K562 (cell line): ENCODE measurements at regions not wholly inside any gene's neighbourhood (a gene's known extent, or its start where the extent isn't known, plus 50 kb on each side); places are given as distances from the start of the nearest gene placed in this dataset.

Source experiments
- ATAC-seq: fragments of 200-7000 bp; cut with Tn5 transposase; 3 replicates; pipeline ENCODE4 v1.9.1; 2020; ENCODE audit warnings: moderate library complexity
- BruUV-seq: library from RNA; stranded (reverse); fragments of 400-500 nt; replicated peaks from 2 replicates; lab custom pipeline; 2021; lab: Mats Ljungman, UMichigan
- CTCF ChIA-PET: fragments of 300-600 bp; formaldehyde crosslinking; extraction: SDS; loops from one replicate; lab custom pipeline; 2021; ENCODE audit warnings: low intra/inter-chr PET ratio; lab: Yijun Ruan, JAX
- POLR2A ChIA-PET: fragments of 300-600, 350-650 bp; sonication (Branson Sonifier 250); formaldehyde crosslinking; extraction: SDS; loops from one replicate; lab custom pipeline; 2021; ENCODE audit warnings: antibody characterized with exemption, inconsistent platforms; lab: Yijun Ruan, JAX
- DNase-seq, 4 experiments: peaks; one replicate each; pipeline versions ENCODE4 v3.0.0 to v3.0.0-alpha.2; 2011 to 2018; ENCODE audit warnings: low spot score in 3 of 4, mixed read lengths in 3 of 4; ENCODE audit errors: extremely low read depth in 1 of 4
- FAIRE-seq: peaks from 2 replicates; lab custom pipeline; 2011; peaks lifted over from hg19 to GRCh38; lab: Jason Lieb, UNC
- H2AFZ ChIP-seq: 2 replicates; pipeline ENCODE4 v1.6.0; 2011; ENCODE audit warnings: low read depth, low read length, control low read depth, inconsistent platforms
- H3K27ac ChIP-seq: fragments of 200-600 bp; 3 replicates; pipeline ENCODE4 v1.8.0; 2011; ENCODE audit warnings: low read depth, mild to moderate bottlenecking, control low read depth, inconsistent platforms, low read length, moderate library complexity, mixed read lengths; ENCODE audit errors: extremely low read depth
- H3K27me3 ChIP-seq, 2 experiments: fragments of 300-600 bp in 1 of 2; 2 replicates in 1 of 2; 3 replicates in 1 of 2; pipeline versions ENCODE4 v1.6.0 to v1.8.0; 2011; ENCODE audit warnings: inconsistent platforms in 2 of 2, low read length in 2 of 2, mild to moderate bottlenecking in 1 of 2, mixed read lengths in 1 of 2, moderate library complexity in 1 of 2; ENCODE audit not compliant: control insufficient read depth in 2 of 2, insufficient read depth in 2 of 2
- H3K36me3 ChIP-seq: fragments of 300-600 bp; 3 replicates; pipeline ENCODE4 v1.8.0; 2011; ENCODE audit warnings: mild to moderate bottlenecking, low read length, inconsistent platforms; ENCODE audit not compliant: control insufficient read depth, insufficient read depth
- H3K4me1 ChIP-seq, 2 experiments: fragments of 200-600 bp in 1 of 2; replicated peaks in 1 of 2; 2 replicates in 1 of 2; 3 replicates in 1 of 2; pipeline versions ENCODE4 v1.5.1 to v1.8.0; 2011; ENCODE audit warnings: inconsistent platforms in 2 of 2, low read length in 2 of 2, mild to moderate bottlenecking in 1 of 2, mixed read lengths in 1 of 2, moderate library complexity in 1 of 2; ENCODE audit not compliant: control insufficient read depth in 2 of 2, insufficient read depth in 2 of 2
- H3K4me2 ChIP-seq: 2 replicates; pipeline ENCODE4 v1.6.1; 2011; ENCODE audit warnings: low read length, control low read depth, inconsistent platforms, mixed read lengths; ENCODE audit not compliant: insufficient read depth
- H3K4me3 ChIP-seq: fragments of 200-600 bp; sonication (generic), shearing (Covaris generic); 2 replicates; pipeline ENCODE4 v1.5.1; 2016; ENCODE audit warnings: control low read depth, inconsistent platforms
- H3K79me2 ChIP-seq: fragments of 200-600 bp; 3 replicates; pipeline ENCODE4 v1.8.0; 2011; ENCODE audit warnings: low read length, inconsistent platforms; ENCODE audit not compliant: control insufficient read depth, insufficient read depth
- H3K9ac ChIP-seq, 2 experiments: 2 replicates each; pipeline versions ENCODE4 v1.6.0 to v1.6.1; 2011; ENCODE audit warnings: low read depth in 2 of 2, low read length in 2 of 2, control low read depth in 1 of 2, inconsistent platforms in 1 of 2, mild to moderate bottlenecking in 1 of 2, mixed read lengths in 1 of 2; ENCODE audit not compliant: insufficient read depth in 1 of 2
- H3K9me1 ChIP-seq: one replicate; pipeline ENCODE4 v1.6.0; 2011; ENCODE audit warnings: inconsistent platforms, mild to moderate bottlenecking, low read length, moderate library complexity; ENCODE audit not compliant: control insufficient read depth, insufficient read depth
- H3K9me3 ChIP-seq: replicated peaks from 2 replicates; pipeline ENCODE4 v1.5.1; 2011; ENCODE audit warnings: low read depth, low read length, inconsistent platforms; ENCODE audit not compliant: control insufficient read depth, insufficient read depth
- H4K20me1 ChIP-seq: replicated peaks from 2 replicates; pipeline ENCODE4 v1.6.1; 2011; ENCODE audit warnings: low read length, inconsistent platforms, mixed read lengths; ENCODE audit not compliant: control insufficient read depth, insufficient read depth
- HMG20A ChIP-seq: fragments of 450-650 bp; formaldehyde crosslinking; conservative IDR thresholded peaks from 2 replicates; pipeline ENCODE4 v1.4.0; 2020; ENCODE audit warnings: mild to moderate bottlenecking, mixed read lengths
- MAZ ChIP-seq, 2 experiments: fragments of 450-650 bp in 1 of 2; sonication (generic) in 1 of 2; formaldehyde crosslinking; IDR thresholded peaks in 1 of 2; conservative IDR thresholded peaks in 1 of 2; 2 replicates each; pipeline versions ENCODE4 v1.4.0 to v1.5.0; 2020; ENCODE audit warnings: mild to moderate bottlenecking in 1 of 2, missing genetic modification reagents in 1 of 2
- RBM17 ChIP-seq: fragments of 200-400 bp; formaldehyde crosslinking; IDR thresholded peaks from 2 replicates; pipeline ENCODE4 v1.6.1; 2017; ENCODE audit warnings: low read depth, mild to moderate bottlenecking, low read length, borderline replicate concordance
- REST ChIP-seq, 2 experiments: fragments of 450-650 bp; formaldehyde crosslinking in 1 of 2; IDR thresholded peaks; 2 replicates each; pipeline versions ENCODE4 v1.4.0 to v1.6.1; 2014 to 2020; ENCODE audit warnings: mild to moderate bottlenecking in 2 of 2, borderline replicate concordance in 1 of 2, low read depth in 1 of 2
- SAFB2 ChIP-seq: fragments of 200-400 bp; formaldehyde crosslinking; IDR thresholded peaks from 2 replicates; pipeline ENCODE4 v1.6.1; 2018; ENCODE audit warnings: borderline replicate concordance, low read length, low read depth, moderate library complexity; ENCODE audit not compliant: severe bottlenecking
- SMC3 ChIP-seq: conservative IDR thresholded peaks from 2 replicates; pipeline ENCODE4 v1.6.1; 2011; ENCODE audit warnings: low read depth, low read length, improper control_type of control experiment; ENCODE audit not compliant: insufficient read depth
- WGBS: fragments of 100-300 bp; shearing (Covaris generic); methylation state at CpG from one replicate; pipeline ENCODE4 v1.1.6; 2016; ENCODE audit warnings: low coverage, mixed read lengths; ENCODE audit not compliant: insufficient coverage; ENCODE audit errors: missing lambda C conversion rate; 5-methylcytosine and 5-hydroxymethylcytosine counted together
- in situ Hi-C: fragments of 300-500 bp; cut with MboI; formaldehyde crosslinking; loops from 4 replicates; pipeline ENCODE4 v1.15.0; 2018; ENCODE audit warnings: inconsistent platforms, mixed read lengths
- intact Hi-C: fragments of 100-400 bp; cut with micrococcal nuclease; formaldehyde crosslinking; loops from 2 replicates; pipeline ENCODE4 v1.14.2; 2022
- TF ChIP-seq, protein P1 (sequence below): sonication (generic); formaldehyde crosslinking; IDR thresholded peaks from 2 replicates; pipeline ENCODE4 v1.8.0; 2022; ENCODE audit warnings: mild to moderate bottlenecking, missing genetic modification reagents

DNA sequence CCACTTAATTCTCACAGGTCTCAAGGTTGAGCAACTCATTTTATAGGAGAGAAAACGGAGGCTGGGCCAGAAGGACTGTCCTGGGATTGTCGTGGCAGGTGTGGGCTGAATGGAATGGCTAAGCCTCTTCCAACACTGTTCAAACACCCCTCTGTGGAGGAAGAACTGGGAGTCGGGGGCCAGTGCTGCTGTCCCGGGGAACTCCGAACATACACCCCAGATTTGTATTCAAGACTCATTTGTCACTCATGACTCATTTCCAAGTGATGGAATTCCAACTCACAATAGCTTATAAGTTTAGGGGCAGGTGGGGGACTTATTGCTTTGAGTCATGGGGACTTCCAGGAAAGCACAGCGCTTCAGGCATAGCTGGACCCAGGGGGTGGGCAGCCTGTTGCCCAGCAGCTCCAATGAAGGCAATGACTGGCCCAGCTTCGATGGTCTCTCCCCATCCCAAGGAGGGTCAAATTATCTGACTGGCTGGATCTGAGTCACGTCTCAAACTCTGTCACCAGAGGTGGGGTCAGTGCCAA, 72.5 kb downstream of the TM2D3 start (continued):
- TF ChIP-seq, protein P1, sequence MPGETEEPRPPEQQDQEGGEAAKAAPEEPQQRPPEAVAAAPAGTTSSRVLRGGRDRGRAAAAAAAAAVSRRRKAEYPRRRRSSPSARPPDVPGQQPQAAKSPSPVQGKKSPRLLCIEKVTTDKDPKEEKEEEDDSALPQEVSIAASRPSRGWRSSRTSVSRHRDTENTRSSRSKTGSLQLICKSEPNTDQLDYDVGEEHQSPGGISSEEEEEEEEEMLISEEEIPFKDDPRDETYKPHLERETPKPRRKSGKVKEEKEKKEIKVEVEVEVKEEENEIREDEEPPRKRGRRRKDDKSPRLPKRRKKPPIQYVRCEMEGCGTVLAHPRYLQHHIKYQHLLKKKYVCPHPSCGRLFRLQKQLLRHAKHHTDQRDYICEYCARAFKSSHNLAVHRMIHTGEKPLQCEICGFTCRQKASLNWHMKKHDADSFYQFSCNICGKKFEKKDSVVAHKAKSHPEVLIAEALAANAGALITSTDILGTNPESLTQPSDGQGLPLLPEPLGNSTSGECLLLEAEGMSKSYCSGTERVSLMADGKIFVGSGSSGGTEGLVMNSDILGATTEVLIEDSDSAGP = no peak

DNA sequence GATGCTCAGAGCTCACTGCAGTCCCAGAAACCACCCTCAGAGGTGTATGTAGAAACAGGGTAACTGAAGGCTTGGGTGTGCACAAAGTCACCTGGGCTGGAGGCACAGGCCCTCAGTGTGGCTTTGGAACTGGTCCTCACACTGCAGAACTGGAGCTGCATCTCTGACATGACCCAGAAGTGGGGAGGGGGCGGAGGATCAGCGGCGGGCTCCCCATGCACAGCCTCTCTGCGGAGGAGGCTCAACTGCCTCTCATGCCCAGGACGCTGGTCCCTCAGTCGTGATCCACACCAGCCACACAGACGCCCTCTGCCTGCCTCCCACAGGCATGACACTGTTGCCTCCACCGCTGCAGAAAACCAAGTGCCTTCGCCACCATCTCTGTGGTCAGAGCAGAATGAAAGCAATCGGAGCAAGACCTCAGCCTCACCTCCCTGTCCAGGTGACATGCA, 73.7 kb downstream of the TM2D3 start:
- DNase-seq (peak in 3 of 4 experiments; percentile 24 to 46 (median 40)), FAIRE-seq (no peak), ATAC-seq (peak; percentile 93)
- Histone ChIP-seq H3K36me3 (no peaks in the 10 kb centered on the region), H3K4me1 (no peaks in the 10 kb centered on the region; a peak in 1 of 5 replicates), H3K79me2 (no peaks in the 10 kb centered on the region), H3K9me1 (no peaks in the 10 kb centered on the region), H4K20me1 (no peaks in the 10 kb centered on the region), H3K9me3 (no peaks in the 10 kb centered on the region; the same call in 1 of the 2 replicates), H3K27me3 (peaks cover 37 to 59% of the 10 kb centered on the region in 2 experiments), H3K27ac (no peak overlapping the region), H3K9ac (no peak overlapping the region; a peak in 1 of 4 replicates), H3K4me2 (no peak overlapping the region), H2AFZ (no peak overlapping the region), H3K4me3 (no peak overlapping the region)
- WGBS = 0% methylated on average over 10 of the region's 10 CpGs
- no TSS peak for BruUV-seq
- CTCF ChIA-PET = interaction anchor here (1.2 kb wide), 1 partner anchor 290 kb away, joined by 4 read pairs; no protein-coding TSS in a partner anchor
- intact Hi-C loops (no loop called here), in situ Hi-C loops (no loop called here)
- POLR2A ChIA-PET = interaction anchor here (0.5 to 1.5 kb wide), 2 partner anchors 10 to 137 kb away, joined by 3 to 4 read pairs; no protein-coding TSS in a partner anchor
- TF ChIP-seq REST (IDR thresholded peaks at IDR 0.05; ENCODE audit: borderline replicate concordance) = peak; percentile 39; the same call in 1 of the 2 replicates
- TF ChIP-seq REST (CRISPR knock-in tag; IDR thresholded peaks at IDR 0.05; ENCODE audit: low read depth) = no peak
- no peak for TF ChIP-seq SAFB2
- TF ChIP-seq RBM17 = no peak
- TF ChIP-seq MAZ (CRISPR knock-in tag; conservative IDR thresholded peaks at IDR 0.05 in 1 of 2, IDR thresholded peaks at IDR 0.05 in 1 of 2) = no peak
- TF ChIP-seq HMG20A (CRISPR knock-in tag) = no peak
- peak; percentile 41; the same call in 1 of the 2 replicates for TF ChIP-seq SMC3
